ENCODE measurements at regions not wholly inside any gene's neighbourhood (a gene's known extent, or its start where the extent isn't known, plus 50 kb on each side); places are given as distances from the start of the nearest gene placed in this dataset.

DNA sequence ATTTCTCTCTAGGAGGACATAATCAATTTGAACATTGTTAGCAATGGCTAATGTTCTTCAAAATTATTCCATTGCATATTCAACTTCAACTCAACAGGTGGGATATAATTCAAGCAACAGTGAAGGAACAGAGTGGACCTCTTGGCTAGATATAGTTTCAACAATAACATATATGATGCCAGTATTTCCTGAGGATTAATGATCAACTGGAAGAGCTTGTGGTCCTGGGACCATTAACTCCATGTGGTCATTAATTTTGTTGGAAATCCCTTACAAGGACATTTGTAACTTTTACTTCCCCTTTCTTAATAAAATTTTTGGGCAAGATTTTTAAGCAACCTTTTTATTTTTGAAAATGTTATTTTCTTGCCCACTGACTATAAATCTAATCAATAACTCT lies 54.3 kb upstream of the ROBO2 start:
- TF ChIP-seq ZNF302 (tag by site-specific recombination; IDR thresholded peaks at IDR 0.05; ENCODE audit: low read depth) (no peak), KLF10 (tag by site-specific recombination; IDR thresholded peaks at IDR 0.05) (no peak)
- TF ChIP-seq, protein P1, sequence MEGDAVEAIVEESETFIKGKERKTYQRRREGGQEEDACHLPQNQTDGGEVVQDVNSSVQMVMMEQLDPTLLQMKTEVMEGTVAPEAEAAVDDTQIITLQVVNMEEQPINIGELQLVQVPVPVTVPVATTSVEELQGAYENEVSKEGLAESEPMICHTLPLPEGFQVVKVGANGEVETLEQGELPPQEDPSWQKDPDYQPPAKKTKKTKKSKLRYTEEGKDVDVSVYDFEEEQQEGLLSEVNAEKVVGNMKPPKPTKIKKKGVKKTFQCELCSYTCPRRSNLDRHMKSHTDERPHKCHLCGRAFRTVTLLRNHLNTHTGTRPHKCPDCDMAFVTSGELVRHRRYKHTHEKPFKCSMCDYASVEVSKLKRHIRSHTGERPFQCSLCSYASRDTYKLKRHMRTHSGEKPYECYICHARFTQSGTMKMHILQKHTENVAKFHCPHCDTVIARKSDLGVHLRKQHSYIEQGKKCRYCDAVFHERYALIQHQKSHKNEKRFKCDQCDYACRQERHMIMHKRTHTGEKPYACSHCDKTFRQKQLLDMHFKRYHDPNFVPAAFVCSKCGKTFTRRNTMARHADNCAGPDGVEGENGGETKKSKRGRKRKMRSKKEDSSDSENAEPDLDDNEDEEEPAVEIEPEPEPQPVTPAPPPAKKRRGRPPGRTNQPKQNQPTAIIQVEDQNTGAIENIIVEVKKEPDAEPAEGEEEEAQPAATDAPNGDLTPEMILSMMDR (tag by site-specific recombination; IDR thresholded peaks at IDR 0.05): no peak
